Dedifferentiated amniotic fluid mesenchymal stem cell (primary cell): ENCODE measurements at regions not wholly inside any gene's neighbourhood (a gene's known extent, or its start where the extent isn't known, plus 50 kb on each side); places are given as distances from the start of the nearest gene placed in this dataset.
"Not testable (repeated sequence)": the region's sequence is repeated elsewhere in the genome, so short reads cannot be mapped to it uniquely, and the experiment has no call there.

Experiments
- DNase-seq: peaks from one replicate; pipeline ENCODE4 v3.0.0-alpha.2; 2016; ENCODE audit errors: extremely low spot score

DNA sequence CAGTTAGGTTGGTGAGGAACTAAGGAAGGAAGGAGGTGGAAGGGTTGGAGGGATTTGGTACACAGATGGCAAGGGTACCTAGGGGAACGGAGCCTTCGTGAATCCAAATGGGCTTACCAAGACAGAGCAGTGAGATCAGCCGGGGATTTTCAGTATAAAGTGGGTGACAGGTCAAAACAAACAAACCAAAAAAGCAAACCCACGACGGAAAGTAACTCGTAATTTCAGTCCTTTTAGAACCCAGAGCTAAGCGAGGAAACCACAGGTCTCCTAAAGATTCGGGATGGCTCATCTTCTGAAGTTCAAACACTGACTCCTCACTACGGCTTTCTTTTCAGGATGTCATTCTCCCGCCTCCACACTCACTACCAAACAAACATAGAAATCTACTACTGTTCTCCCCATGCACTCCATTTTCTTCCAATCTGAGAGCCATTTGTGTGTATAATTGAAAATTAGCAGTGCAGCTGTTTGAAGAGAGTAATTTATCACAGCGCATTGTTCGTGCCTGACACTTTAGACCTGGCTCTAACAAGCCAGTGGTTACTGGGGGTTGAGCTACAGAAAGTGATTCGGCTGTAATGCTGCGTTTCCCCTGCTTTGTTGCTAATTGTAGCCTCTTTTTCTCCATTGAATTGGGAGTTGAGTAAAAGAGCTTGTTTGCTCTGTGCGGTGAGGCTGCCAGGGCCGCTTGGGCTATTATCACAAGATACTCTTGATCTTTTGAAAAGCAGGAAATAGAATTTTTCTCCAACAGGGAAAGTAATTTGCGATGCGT lies 64.7 kb upstream of the CCDC39 start:
- DNase-seq: no peak

DNA sequence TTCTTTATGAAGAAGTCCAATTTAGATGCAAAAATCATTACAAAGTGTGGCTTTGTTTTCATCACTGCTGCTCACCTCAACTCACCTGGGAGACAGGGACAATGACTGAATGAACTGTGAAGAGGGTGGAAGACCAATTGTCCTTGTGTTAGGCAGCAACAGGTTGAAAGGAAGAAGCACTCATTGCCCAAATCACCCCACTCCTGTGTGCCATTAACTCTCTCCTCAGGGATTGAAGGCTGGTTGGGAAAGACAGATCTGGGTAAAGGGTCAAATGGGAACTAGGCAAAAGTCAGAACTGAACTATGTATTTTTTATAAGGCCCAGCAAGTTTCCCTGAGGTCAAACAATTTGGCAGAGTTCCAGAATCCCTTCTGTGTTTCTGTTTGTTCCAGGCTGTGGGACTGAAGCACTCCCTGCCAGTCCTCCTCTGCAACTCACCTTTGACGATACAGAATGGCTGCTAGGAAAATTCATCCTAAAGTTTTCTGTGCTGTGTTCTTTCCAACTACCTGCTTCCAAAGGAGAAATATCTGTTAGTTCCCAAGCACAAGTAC lies 68.6 kb upstream of the CCDC39 start:
- DNase-seq: no peak

- no peak for DNase-seq
Observed at GRCh38 chr3:180749322-180749721, 70.0 kb upstream of the CCDC39 start.

GRCh38 chr3:180749796-180750195 lies 70.5 kb upstream of the CCDC39 start:
- no peak for DNase-seq

GRCh38 chr3:180755556-180755955 lies 76.3 kb upstream of the CCDC39 start:
- DNase-seq: no peak

DNA sequence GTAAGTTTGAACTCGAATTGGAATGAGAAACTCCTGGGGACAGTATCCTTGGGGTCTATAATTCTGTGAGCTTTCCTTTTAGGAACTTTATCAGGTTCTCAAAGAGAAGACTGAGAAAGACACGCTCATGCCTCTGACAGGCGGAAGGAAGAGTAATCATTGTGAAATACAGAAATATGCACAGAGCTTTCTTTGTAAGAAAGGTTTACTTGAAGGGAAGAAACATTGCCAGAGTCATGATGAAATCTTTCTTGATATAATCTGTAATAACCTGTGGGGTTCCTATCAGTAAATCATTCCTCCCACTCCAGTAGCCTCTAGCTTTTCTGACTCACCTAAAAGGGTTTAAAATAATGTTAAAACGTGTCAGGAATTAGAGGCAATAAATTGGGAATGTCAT lies 83.6 kb upstream of the CCDC39 start:
- no peak for DNase-seq

DNA sequence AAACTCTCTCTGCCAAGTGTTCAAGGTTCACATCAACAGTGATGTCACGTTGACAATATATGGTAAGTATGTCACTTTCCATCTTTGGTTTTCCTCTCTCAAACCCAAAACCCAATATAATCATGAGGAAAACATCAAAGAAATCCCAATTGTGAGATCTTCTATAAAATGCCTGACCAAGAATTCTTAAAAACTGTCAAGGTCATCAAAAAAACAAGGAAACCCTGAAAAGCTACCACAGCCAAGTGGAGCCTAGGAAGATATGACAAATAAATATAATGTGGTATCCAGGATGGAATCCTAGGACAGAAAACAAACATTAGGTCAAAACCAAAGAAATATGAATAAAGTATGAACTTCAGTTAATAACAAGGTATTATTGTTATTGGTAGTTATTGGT lies 85.2 kb upstream of the CCDC39 start:
- DNase-seq: no peak

- no peak for DNase-seq
Observed at GRCh38 chr3:180770639-180771038, 91.3 kb upstream of the CCDC39 start.

- DNase-seq: no peak
Observed at GRCh38 chr3:180776433-180776832, 97.1 kb upstream of the CCDC39 start.

GRCh38 chr3:180782195-180782984 lies 103.1 kb upstream of the CCDC39 start:
- DNase-seq: no peak

DNA sequence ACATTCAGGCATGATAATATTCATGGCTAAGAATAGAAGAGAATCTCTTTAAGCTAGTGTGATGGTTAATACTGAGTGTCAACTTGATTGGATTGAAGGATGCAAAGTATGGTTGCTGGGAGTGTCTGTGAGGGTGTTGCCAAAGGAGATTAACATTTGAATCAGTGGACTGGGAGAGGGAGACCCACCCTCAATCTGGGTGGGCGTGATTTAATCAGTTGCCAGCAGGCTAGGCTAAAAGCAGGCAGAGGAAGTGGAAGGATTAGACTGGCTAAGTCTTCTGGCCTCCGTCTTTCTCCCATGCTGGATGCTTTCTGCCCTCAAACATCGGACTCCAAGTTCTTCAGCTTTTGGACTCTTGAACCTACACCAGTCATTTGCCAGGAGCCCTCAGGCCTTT lies 106.9 kb upstream of the CCDC39 start:
- DNase-seq: not testable (repeated sequence)

DNA sequence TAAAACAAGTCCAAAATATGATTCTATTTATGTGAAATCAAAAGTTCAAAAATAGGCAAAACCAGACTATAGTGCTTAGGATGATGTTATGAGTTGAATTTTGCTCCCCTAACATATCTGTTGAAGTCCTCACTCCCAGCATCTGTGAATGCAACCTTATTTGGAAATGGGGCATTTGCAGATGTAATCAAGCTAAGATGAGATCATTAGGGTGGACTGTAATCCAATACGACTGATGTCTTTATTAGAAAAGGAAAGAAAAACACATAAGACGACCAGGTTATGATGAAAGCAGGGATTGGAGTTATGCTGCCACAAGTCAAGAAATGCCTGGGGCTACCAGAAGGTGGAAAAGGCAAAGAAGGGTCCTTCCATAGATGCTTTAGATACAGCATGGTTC lies 110.5 kb upstream of the CCDC39 start:
- DNase-seq: no peak

- no peak for DNase-seq
Observed at GRCh38 chr3:180798197-180798596, 114.3 kb upstream of the FXR1 start.

DNA sequence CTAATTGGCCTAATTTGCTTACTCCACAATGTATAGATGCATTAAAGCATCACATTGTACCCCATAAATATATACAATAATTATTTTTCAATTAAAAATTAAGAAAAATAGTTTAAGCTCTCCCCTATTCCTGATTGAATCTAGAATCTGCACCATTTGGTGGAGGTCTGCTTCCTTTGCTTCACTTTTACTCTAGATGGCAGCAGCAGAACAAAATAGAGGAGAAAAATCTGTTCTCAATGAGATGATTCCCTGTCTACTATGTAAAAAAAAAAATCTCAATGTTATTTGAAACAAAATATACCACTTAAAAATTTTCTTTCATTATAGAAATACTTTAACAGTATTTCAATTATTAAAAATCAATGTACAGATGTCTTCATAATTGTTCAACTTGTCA lies 109.6 kb upstream of the FXR1 start:
- peak; percentile 29 for DNase-seq

- peak; percentile 32 for DNase-seq
Observed at GRCh38 chr3:180804916-180805315, 107.6 kb upstream of the FXR1 start.

DNA sequence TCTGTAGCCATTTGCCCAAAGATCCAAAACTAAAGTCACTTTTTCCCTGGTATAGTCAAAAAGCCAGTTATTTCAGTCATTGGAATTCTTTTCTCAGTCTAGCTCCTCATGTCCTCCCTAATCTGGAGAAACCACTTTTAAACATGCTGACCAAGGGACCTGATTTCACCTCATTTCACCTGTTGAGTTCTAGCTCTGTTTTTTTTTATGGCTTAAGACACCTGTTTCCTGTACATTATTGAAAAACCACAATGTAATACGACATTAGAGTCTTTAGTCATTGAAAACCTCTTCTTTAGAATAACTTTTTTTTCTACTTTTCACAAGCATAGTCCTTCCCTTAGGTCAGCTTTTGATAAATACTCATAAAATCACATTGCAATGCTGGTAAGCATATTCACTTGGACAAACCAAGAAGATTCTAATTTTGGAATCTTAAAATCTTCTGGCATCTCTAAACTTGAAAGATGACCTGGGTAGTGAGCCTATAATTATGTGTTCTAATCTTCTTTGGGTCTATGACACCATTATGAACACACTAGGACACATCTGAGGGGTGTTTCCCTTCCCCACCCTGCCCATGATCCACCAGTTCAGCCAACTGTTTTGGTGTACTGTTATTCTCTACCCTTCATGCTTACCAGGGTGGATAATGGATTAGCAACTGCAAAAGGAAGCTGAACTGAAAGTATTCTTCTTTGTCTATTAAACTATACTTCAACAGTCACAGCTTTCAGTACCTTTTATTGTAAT lies 103.5 kb upstream of the FXR1 start:
- no peak for DNase-seq

DNA sequence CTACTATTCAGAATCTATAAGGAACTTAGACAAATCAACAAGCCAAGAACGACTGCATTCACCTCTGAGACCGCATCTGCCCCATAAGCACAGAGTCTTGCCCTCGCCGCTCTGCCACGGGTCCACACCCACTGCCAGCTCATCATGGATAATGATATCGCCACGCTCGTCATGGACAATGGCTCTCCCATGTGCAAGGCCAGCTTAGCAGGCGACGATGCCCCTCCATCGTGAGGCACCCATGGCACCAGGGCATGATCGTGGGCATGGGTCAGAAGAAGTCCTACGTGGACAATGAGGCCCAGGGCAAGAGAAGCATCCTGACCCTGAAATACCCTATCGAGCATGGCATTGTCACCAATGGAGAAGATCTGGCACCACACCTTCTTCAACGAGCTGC lies 92.1 kb upstream of the FXR1 start:
- no peak for DNase-seq

GRCh38 chr3:180825964-180826363 lies 86.5 kb upstream of the FXR1 start:
- no peak for DNase-seq

DNA sequence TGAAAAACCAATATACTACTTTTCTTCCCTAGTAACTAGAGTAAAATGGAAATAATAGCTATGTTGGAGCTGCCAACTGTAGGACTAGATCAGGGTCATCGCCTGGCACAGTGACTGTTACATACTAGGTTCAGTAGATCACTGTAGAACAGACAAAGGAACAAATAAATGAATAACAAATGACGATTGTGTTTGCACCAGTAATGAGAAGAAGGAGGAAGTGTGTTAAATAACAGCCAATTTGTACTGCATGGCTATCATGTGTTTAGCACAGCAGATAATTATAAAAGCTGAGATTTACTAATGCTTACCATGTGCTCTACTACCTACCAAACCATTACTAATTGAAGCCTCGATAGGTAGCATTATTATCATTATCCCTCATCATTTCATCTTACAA lies 85.3 kb upstream of the FXR1 start:
- no peak for DNase-seq

DNA sequence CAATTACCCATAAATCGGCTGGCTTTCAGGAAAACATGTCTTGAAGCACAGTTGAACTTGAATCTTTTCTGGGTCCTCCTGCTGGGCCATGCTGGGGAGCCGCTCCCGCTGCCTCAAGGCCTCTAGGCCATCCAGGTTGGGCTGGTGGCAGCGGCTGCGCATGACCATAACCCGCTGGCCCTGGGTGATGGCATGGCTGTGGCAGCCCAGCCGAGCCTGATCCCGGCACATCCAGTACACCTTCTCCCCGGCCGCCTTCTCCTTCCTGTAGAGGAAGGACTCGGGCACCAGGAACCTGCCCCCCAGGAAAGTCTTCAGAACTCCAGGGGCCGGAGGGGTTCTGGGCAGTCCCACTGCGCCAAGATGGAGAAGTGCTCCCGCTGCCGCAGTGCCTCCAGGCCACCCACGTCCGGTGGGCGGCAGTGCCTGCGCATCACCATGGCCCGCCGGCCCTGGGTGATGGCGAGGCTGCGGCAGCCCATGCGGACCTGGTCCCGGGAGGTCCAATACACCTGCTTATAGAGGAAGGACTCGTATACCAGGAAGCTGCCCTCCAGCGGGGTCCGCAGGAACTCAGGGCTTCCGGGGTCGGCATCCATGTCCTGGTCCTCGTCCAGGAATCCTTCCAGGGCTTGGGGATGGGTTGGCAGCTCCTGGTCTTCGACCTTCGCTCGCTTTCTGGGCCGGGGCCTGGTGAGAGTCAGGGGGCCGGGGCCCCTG lies 84.3 kb upstream of the FXR1 start:
- DNase-seq: no peak

DNA sequence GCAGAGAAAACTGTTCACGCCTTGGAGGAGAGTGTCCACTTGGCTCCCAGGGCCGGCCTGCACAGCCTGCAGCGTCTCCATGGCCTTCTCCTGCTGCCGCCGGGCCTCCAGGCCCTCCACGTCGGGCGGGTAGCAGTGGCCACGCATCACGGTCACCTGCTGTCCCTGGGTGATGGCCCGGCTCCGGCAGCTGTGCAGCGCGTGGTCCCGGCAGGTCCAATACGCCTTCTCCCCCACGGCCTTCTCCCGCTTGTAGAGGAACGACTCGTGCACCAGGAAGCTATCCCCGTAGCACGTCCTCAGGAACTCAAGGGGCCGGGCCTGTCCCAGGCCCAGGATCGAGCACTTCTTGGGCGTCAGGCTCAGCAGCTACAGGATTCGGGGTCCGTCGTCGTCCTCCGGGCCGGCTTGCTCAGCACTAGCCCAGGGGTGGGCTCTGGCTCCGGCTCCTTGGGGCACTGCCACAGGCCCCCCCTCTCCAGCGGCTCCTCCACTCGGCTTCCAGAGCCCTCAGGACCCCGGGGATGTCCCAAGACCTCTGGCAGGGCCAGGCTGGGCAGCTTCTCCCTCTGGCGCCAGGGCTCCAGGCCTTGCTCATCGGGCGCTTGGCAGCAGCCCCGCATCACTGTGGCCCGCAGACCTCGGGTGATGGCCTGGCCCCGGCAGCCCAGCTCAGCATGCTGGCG lies 83.6 kb upstream of the FXR1 start:
- no peak for DNase-seq
